A673 (cell line): ENCODE measurements at regions not wholly inside any gene's neighbourhood (a gene's known extent, or its start where the extent isn't known, plus 50 kb on each side); places are given as distances from the start of the nearest gene placed in this dataset.

ENCODE experiments used
- BruUV-seq: library from RNA; stranded (reverse); fragments of 400-500 nt; replicated peaks from 2 replicates; lab custom pipeline; 2021; lab: Mats Ljungman, UMichigan
- CTCF ChIA-PET: fragments of 300-600 bp; sonication (Branson Sonifier 250); formaldehyde crosslinking; loops from one replicate; lab custom pipeline; 2022; ENCODE audit warnings: antibody characterized with exemption; lab: Charles Lee
- POLR2A ChIA-PET: fragments of 300-600 bp; sonication (Branson Sonifier 250); formaldehyde crosslinking; loops from one replicate; lab custom pipeline; 2022; ENCODE audit warnings: antibody characterized with exemption; ENCODE audit not compliant: low non-redundant PET; lab: Charles Lee
- DNase-seq: peaks from one replicate; pipeline ENCODE4 v3.0.0-alpha.2; 2015; ENCODE audit warnings: low spot score
- H3K27ac ChIP-seq: fragments of 200-600 bp; sonication (generic); 2 replicates; pipeline ENCODE4 v1.5.1; 2016; ENCODE audit warnings: mixed run types, low read depth, mild to moderate bottlenecking, mixed read lengths, antibody characterized with exemption, low read length; ENCODE audit not compliant: poor library complexity, severe bottlenecking
- H3K27me3 ChIP-seq: fragments of 200-600 bp; sonication (generic); replicated peaks from 2 replicates; pipeline ENCODE4 v1.6.1; 2017; ENCODE audit warnings: mixed run types, low read depth, mild to moderate bottlenecking, mixed read lengths, antibody characterized with exemption, low read length; ENCODE audit not compliant: insufficient read depth, poor library complexity
- H3K36me3 ChIP-seq: fragments of 200-600 bp; sonication (generic); 2 replicates; pipeline ENCODE4 v1.6.1; 2016; ENCODE audit warnings: mixed run types, mild to moderate bottlenecking, mixed read lengths, antibody characterized with exemption, low read length; ENCODE audit not compliant: insufficient read depth, poor library complexity, severe bottlenecking
- H3K4me1 ChIP-seq: fragments of 200-600 bp; sonication (generic); 2 replicates; pipeline ENCODE4 v1.6.1; 2017; ENCODE audit warnings: mixed run types, mild to moderate bottlenecking, mixed read lengths, antibody characterized with exemption, low read length; ENCODE audit not compliant: insufficient read depth, poor library complexity, severe bottlenecking
- H3K4me3 ChIP-seq: fragments of 200-600 bp; sonication (generic); 2 replicates; pipeline ENCODE4 v1.5.1; 2016; ENCODE audit warnings: low read depth, mixed run types, mild to moderate bottlenecking, mixed read lengths, low read length; ENCODE audit not compliant: poor library complexity, severe bottlenecking
- H3K9me3 ChIP-seq: fragments of 200-600 bp; sonication (generic); 2 replicates; pipeline ENCODE4 v1.6.1; 2016; ENCODE audit warnings: mixed run types, low read depth, mild to moderate bottlenecking, mixed read lengths, antibody characterized with exemption, low read length; ENCODE audit not compliant: poor library complexity, severe bottlenecking
- CTCF ChIP-seq: fragments of 300-800, 200-600 bp; sonication (generic); conservative IDR thresholded peaks from 2 replicates; pipeline ENCODE4 v1.5.1; 2017; ENCODE audit warnings: low read depth, mild to moderate bottlenecking, antibody characterized with exemption, low read length, moderate library complexity, mixed read lengths
- EZH2 ChIP-seq: fragments of 200-600 bp; sonication (generic); IDR thresholded peaks from 2 replicates; pipeline ENCODE4 v1.6.1; 2017; ENCODE audit warnings: borderline replicate concordance, low read depth, mild to moderate bottlenecking, mixed read lengths, antibody characterized with exemption, low read length; ENCODE audit not compliant: poor library complexity, severe bottlenecking
- intact Hi-C: fragments of 100-400 bp; cut with micrococcal nuclease; formaldehyde crosslinking; loops from one replicate; pipeline ENCODE4 v1.10.0; 2022; ENCODE audit not compliant: unreplicated experiment

- POLR2A ChIA-PET: no interaction called here
- Histone ChIP-seq H3K4me1 (no peaks in the 10 kb centered on the region), H3K36me3 (no peaks in the 10 kb centered on the region), H3K4me3 (no peak overlapping the region), H3K27me3 (no peaks in the 10 kb centered on the region), H3K27ac (no peak overlapping the region), H3K9me3 (no peaks in the 10 kb centered on the region)
- intact Hi-C loops: no loop called here
- CTCF ChIA-PET: no interaction called here
- no peak for DNase-seq
- BruUV-seq: no TSS peak
- no peak for TF ChIP-seq EZH2
- no peak for TF ChIP-seq CTCF
These were observed 364.7 kb downstream of the LMX1A start for GRCh38 chr1:164991763-164992314.

GRCh38 chr1:164983023-164983650 lies 373.4 kb downstream of the LMX1A start:
- ChIA-PET POLR2A (no interaction called here), CTCF (no interaction called here)
- intact Hi-C loops: no loop called here
- Histone ChIP-seq H3K27me3 (no peaks in the 10 kb centered on the region), H3K9me3 (no peaks in the 10 kb centered on the region), H3K27ac (no peak overlapping the region), H3K36me3 (no peaks in the 10 kb centered on the region), H3K4me1 (no peaks in the 10 kb centered on the region), H3K4me3 (no peak overlapping the region)
- BruUV-seq: no TSS peak
- no peak for DNase-seq
- TF ChIP-seq EZH2 (no peak), CTCF (no peak)

GRCh38 chr1:164982545-164982944 lies 374.0 kb downstream of the LMX1A start:
- H3K27ac ChIP-seq: no peak overlapping the region
- no peaks in the 10 kb centered on the region for H3K27me3 ChIP-seq
- no peaks in the 10 kb centered on the region for H3K9me3 ChIP-seq
- ChIA-PET CTCF (no interaction called here), POLR2A (no interaction called here)
- no peak overlapping the region for H3K4me3 ChIP-seq
- no peak for TF ChIP-seq CTCF
- TF ChIP-seq EZH2: no peak
- BruUV-seq: no TSS peak
- no peaks in the 10 kb centered on the region for H3K4me1 ChIP-seq
- H3K36me3 ChIP-seq: no peaks in the 10 kb centered on the region
- no peak for DNase-seq
- intact Hi-C loops: no loop called here
